Loucy (cell line): ENCODE measurements at regions not wholly inside any gene's neighbourhood (a gene's known extent, or its start where the extent isn't known, plus 50 kb on each side); places are given as distances from the start of the nearest gene placed in this dataset.

Source experiments
- H2AFZ ChIP-seq: fragments of 200-600 bp; sonication (generic); 2 replicates; pipeline ENCODE4 v1.6.0; 2016; ENCODE audit warnings: antibody characterized with exemption, mild to moderate bottlenecking, low read length, moderate library complexity
- H3F3A ChIP-seq: fragments of 200-600 bp; 2 replicates; pipeline ENCODE4 v1.6.0; 2016; ENCODE audit warnings: antibody characterized with exemption, low read depth, mild to moderate bottlenecking
- H3K27me3 ChIP-seq: fragments of 200-600 bp; sonication (generic); 2 replicates; pipeline ENCODE4 v1.6.1; 2014; ENCODE audit warnings: low read length, mild to moderate bottlenecking; ENCODE audit not compliant: insufficient read depth, poor library complexity, severe bottlenecking
- H3K36me3 ChIP-seq: fragments of 200-600 bp; sonication (generic); 2 replicates; pipeline ENCODE4 v1.6.1; 2016; ENCODE audit warnings: low read length; ENCODE audit not compliant: insufficient read depth
- H3K4me1 ChIP-seq: fragments of 200-600 bp; sonication (generic); 2 replicates; pipeline ENCODE4 v1.5.1; 2014; ENCODE audit warnings: low read length, mild to moderate bottlenecking; ENCODE audit not compliant: insufficient read depth, poor library complexity, severe bottlenecking
- H3K4me2 ChIP-seq: fragments of 200-600 bp; sonication (generic); 2 replicates; pipeline ENCODE4 v1.6.0; 2014; ENCODE audit warnings: antibody characterized with exemption, low read length, low read depth, mild to moderate bottlenecking; ENCODE audit not compliant: poor library complexity, severe bottlenecking
- H3K4me3 ChIP-seq: fragments of 200-600 bp; sonication (generic); 2 replicates; pipeline ENCODE4 v1.5.1; 2014; ENCODE audit warnings: low read length, mild to moderate bottlenecking, mixed read lengths; ENCODE audit not compliant: poor library complexity, severe bottlenecking
- H3K79me2 ChIP-seq: fragments of 200-600 bp; sonication (generic); 2 replicates; pipeline ENCODE4 v1.6.1; 2014; ENCODE audit warnings: low read length; ENCODE audit not compliant: insufficient read depth
- H3K9ac ChIP-seq: fragments of 200-600 bp; sonication (generic); 2 replicates; pipeline ENCODE4 v1.6.0; 2014; ENCODE audit warnings: mild to moderate bottlenecking, low read depth, low read length, moderate library complexity; ENCODE audit not compliant: poor library complexity, severe bottlenecking
- H3K9me2 ChIP-seq: fragments of 200-600 bp; sonication (generic); replicated peaks from 2 replicates; pipeline ENCODE4 v1.6.1; 2016; ENCODE audit warnings: low read depth, low read length, mixed read lengths
- H3K9me3 ChIP-seq: fragments of 200-600 bp; sonication (generic); 2 replicates; pipeline ENCODE4 v1.6.1; 2014; ENCODE audit warnings: mild to moderate bottlenecking, antibody characterized with exemption, low read length, low read depth; ENCODE audit not compliant: insufficient read depth
- H4K20me1 ChIP-seq: fragments of 200-600 bp; sonication (generic); 2 replicates; pipeline ENCODE4 v1.6.0; 2014; ENCODE audit warnings: antibody characterized with exemption, low read length, mild to moderate bottlenecking; ENCODE audit not compliant: insufficient read depth, poor library complexity, severe bottlenecking
- EZH2phosphoT487 ChIP-seq: fragments of 200-600 bp; IDR thresholded peaks from 2 replicates; pipeline ENCODE4 v1.6.1; 2018; ENCODE audit warnings: antibody characterized with exemption, mild to moderate bottlenecking, moderate library complexity, borderline replicate concordance
- TF ChIP-seq, protein P1 (sequence below): fragments of 200-600 bp; sonication (generic); conservative IDR thresholded peaks from 2 replicates; pipeline ENCODE4 v1.5.1; 2014; ENCODE audit warnings: mild to moderate bottlenecking, antibody characterized with exemption, low read length

DNA sequence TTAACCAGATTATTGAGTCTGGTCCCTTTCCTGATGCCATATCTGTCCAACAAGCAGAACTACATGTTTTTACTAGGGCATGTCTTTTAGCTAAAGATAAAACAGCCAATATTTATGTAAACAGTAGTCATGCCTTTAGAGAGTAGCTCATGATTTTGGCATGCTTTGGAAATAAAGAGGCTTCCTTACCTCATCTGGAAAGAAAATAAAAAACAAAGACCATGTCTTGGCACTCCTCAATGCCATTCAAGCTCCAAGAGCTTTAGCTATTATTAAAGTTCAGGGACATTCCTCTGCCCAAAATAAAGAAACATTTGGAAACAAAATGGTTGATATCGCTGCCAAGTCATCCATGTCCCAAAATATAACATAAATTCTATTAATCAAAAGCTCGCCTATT, 202.4 kb downstream of the URB2 start:
- H3K9me3 ChIP-seq, result no peaks in the 10 kb centered on the region
- no peak overlapping the region for H3K4me3 ChIP-seq
- H3K79me2 ChIP-seq, result no peaks in the 10 kb centered on the region
- H3K9ac ChIP-seq, result no peak overlapping the region
- H3K4me1 ChIP-seq, result no peaks in the 10 kb centered on the region
- no peak overlapping the region for H3K4me2 ChIP-seq
- no peaks in the 10 kb centered on the region for H3F3A ChIP-seq
- no peaks in the 10 kb centered on the region for H3K9me2 ChIP-seq
- H2AFZ ChIP-seq, result no peak overlapping the region
- no peak for TF ChIP-seq EZH2phosphoT487
- TF ChIP-seq, protein P1, sequence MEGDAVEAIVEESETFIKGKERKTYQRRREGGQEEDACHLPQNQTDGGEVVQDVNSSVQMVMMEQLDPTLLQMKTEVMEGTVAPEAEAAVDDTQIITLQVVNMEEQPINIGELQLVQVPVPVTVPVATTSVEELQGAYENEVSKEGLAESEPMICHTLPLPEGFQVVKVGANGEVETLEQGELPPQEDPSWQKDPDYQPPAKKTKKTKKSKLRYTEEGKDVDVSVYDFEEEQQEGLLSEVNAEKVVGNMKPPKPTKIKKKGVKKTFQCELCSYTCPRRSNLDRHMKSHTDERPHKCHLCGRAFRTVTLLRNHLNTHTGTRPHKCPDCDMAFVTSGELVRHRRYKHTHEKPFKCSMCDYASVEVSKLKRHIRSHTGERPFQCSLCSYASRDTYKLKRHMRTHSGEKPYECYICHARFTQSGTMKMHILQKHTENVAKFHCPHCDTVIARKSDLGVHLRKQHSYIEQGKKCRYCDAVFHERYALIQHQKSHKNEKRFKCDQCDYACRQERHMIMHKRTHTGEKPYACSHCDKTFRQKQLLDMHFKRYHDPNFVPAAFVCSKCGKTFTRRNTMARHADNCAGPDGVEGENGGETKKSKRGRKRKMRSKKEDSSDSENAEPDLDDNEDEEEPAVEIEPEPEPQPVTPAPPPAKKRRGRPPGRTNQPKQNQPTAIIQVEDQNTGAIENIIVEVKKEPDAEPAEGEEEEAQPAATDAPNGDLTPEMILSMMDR, result no peak
- no peaks in the 10 kb centered on the region for H4K20me1 ChIP-seq
- no peaks in the 10 kb centered on the region for H3K36me3 ChIP-seq
- H3K27me3 ChIP-seq, result no peaks in the 10 kb centered on the region

DNA sequence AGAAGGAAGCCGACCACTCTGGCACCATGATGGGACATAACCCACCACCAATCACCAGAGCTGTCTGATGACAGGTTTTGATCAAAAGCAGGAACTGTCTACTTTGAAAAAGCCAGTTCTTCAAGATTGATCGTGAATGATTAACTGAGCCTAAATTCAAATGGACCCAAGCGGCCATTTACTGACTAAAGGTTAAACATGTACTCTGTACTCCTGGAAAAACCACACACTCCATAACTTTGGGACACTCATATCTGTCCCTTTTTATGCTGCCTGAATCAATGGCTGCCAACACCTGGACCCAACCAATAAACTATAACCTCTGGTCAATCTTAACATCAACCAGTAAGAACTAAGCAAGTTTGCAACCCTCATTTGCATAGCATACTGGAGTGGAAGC, 206.6 kb downstream of the URB2 start:
- no peak for TF ChIP-seq EZH2phosphoT487
- TF ChIP-seq, protein P1, result no peak
- no peaks in the 10 kb centered on the region for H3F3A ChIP-seq
- no peaks in the 10 kb centered on the region for H3K79me2 ChIP-seq
- no peaks in the 10 kb centered on the region for H3K9me2 ChIP-seq
- no peak overlapping the region for H2AFZ ChIP-seq
- no peaks in the 10 kb centered on the region for H3K4me1 ChIP-seq
- no peaks in the 10 kb centered on the region for H3K36me3 ChIP-seq
- no peak overlapping the region for H3K4me3 ChIP-seq
- no peaks in the 10 kb centered on the region for H3K27me3 ChIP-seq
- no peak overlapping the region for H3K9ac ChIP-seq
- no peak overlapping the region for H3K4me2 ChIP-seq
- no peaks in the 10 kb centered on the region for H4K20me1 ChIP-seq
- no peaks in the 10 kb centered on the region for H3K9me3 ChIP-seq

DNA sequence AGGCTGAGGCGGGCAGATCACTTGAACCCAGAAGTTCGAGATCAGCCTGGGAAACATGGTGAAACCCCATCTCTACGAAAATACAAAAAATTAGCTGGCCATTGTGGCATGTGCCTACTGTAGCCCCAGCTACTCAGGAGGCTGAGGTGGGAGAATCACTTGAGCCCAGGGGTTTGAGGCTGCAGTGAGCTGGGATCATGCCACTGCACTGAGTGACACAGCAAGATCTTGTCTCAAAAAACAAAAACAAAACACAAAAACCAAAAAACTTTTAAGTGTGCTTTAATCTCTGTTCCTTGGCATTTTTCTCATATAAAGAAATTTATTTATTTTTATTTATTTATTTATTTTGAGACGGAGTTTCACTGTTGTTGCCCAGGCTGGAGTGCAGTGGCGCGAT, 208.2 kb downstream of the URB2 start:
- Histone ChIP-seq H3K79me2 (no peaks in the 10 kb centered on the region), H3K27me3 (no peaks in the 10 kb centered on the region), H3F3A (no peaks in the 10 kb centered on the region), H2AFZ (no peak overlapping the region), H3K4me1 (no peaks in the 10 kb centered on the region), H4K20me1 (no peaks in the 10 kb centered on the region), H3K4me2 (no peak overlapping the region), H3K9me2 (no peaks in the 10 kb centered on the region), H3K4me3 (no peak overlapping the region), H3K9ac (no peak overlapping the region), H3K9me3 (no peaks in the 10 kb centered on the region), H3K36me3 (no peaks in the 10 kb centered on the region)
- no peak for TF ChIP-seq EZH2phosphoT487
- TF ChIP-seq, protein P1, result no peak
